GM18505 (cell line): ENCODE measurements at regions not wholly inside any gene's neighbourhood (a gene's known extent, or its start where the extent isn't known, plus 50 kb on each side); places are given as distances from the start of the nearest gene placed in this dataset.
"Not testable (repeated sequence)": the region's sequence is repeated elsewhere in the genome, so short reads cannot be mapped to it uniquely, and the experiment has no call there.

ENCODE experiments used
- ATAC-seq: cut with Tn5 transposase; IDR thresholded peaks from one replicate; pipeline ENCODE4 v1.9.1; 2021; ENCODE audit not compliant: unreplicated experiment
- POLR2A ChIP-seq: IDR thresholded peaks from 4 replicates; pipeline ENCODE4 v1.6.1; 2011; ENCODE audit warnings: borderline replicate concordance; ENCODE audit not compliant: insufficient read depth, insufficient read length; ENCODE audit errors: extremely low read depth

GRCh38 chr10:130345728-130346127 lies 209.5 kb downstream of the GLRX3 start:
- TF ChIP-seq POLR2A, result no peak
- ATAC-seq, result no peak

- TF ChIP-seq POLR2A, result no peak
These were observed 214.8 kb downstream of the GLRX3 start for GRCh38 chr10:130350996-130351395.

GRCh38 chr10:130351466-130352290 lies 215.5 kb downstream of the GLRX3 start:
- TF ChIP-seq POLR2A, result no peak
- ATAC-seq, result no peak

More at GRCh38 chr10:130350996-130351395, 214.8 kb downstream of the GLRX3 start:
- no peak for ATAC-seq

GRCh38 chr10:130352291-130352645 lies 216.1 kb downstream of the GLRX3 start:
- TF ChIP-seq POLR2A, result no peak
- no peak for ATAC-seq

- no peak for TF ChIP-seq POLR2A
- no peak for ATAC-seq
These were observed 217.9 kb downstream of the GLRX3 start for GRCh38 chr10:130353928-130354572.

GRCh38 chr10:130354573-130354954 lies 218.4 kb downstream of the GLRX3 start:
- TF ChIP-seq POLR2A, result no peak
- ATAC-seq, result no peak

GRCh38 chr10:130354976-130355795 lies 219.0 kb downstream of the GLRX3 start:
- ATAC-seq, result no peak
- TF ChIP-seq POLR2A, result no peak

- not testable (repeated sequence) for ATAC-seq
These were observed 220.2 kb downstream of the GLRX3 start for GRCh38 chr10:130356429-130356828.

- no peak for ATAC-seq
- TF ChIP-seq POLR2A, result no peak
These were observed 221.0 kb downstream of the GLRX3 start for GRCh38 chr10:130357226-130357625.

GRCh38 chr10:130357951-130358350 lies 221.8 kb downstream of the GLRX3 start:
- no peak for ATAC-seq
- no peak for TF ChIP-seq POLR2A

GRCh38 chr10:130358981-130359650 lies 222.9 kb downstream of the GLRX3 start:
- ATAC-seq, result no peak
- TF ChIP-seq POLR2A, result no peak

- TF ChIP-seq POLR2A, result no peak
- no peak for ATAC-seq
These were observed 223.5 kb downstream of the GLRX3 start for GRCh38 chr10:130359711-130360110.

GRCh38 chr10:130360826-130361311 lies 224.7 kb downstream of the GLRX3 start:
- ATAC-seq, result no peak
- TF ChIP-seq POLR2A, result no peak
